WTC11 (cell line): ENCODE measurements at regions not wholly inside any gene's neighbourhood (a gene's known extent, or its start where the extent isn't known, plus 50 kb on each side); places are given as distances from the start of the nearest gene placed in this dataset.

ENCODE experiments used
- ATAC-seq: fragments of 200-7000 bp; cut with Tn5 transposase; 2 replicates; pipeline ENCODE4 v1.10.0; 2021; ENCODE audit warnings: mild to moderate bottlenecking, moderate library complexity
- CTCF ChIA-PET: fragments of 300-600 bp; sonication (Branson Sonifier 250); formaldehyde crosslinking; loops from one replicate; lab custom pipeline; 2021; ENCODE audit warnings: antibody characterized with exemption; lab: Charles Lee
- POLR2A ChIA-PET: fragments of 350-600 bp; sonication (Branson Sonifier 250); formaldehyde crosslinking; loops from one replicate; lab custom pipeline; 2021; ENCODE audit warnings: antibody characterized with exemption; lab: Charles Lee
- DNase-seq: peaks from one replicate; pipeline ENCODE4 v3.0.0; 2021; ENCODE audit warnings: low spot score
- H3K27ac Mint-ChIP-seq: 2 replicates; pipeline ENCODE4 v1.8.0; 2021; ENCODE audit warnings: mixed read lengths
- H3K27me3 Mint-ChIP-seq: 2 replicates; pipeline ENCODE4 v1.8.0; 2021; ENCODE audit warnings: low read depth, mild to moderate bottlenecking, moderate library complexity, mixed read lengths
- H3K36me3 Mint-ChIP-seq: 2 replicates; pipeline ENCODE4 v1.8.0; 2021; ENCODE audit warnings: mixed read lengths
- H3K4me1 Mint-ChIP-seq: 2 replicates; pipeline ENCODE4 v1.8.0; 2022; ENCODE audit warnings: mixed read lengths
- H3K4me3 Mint-ChIP-seq: 2 replicates; pipeline ENCODE4 v1.8.0; 2021; ENCODE audit warnings: mild to moderate bottlenecking, moderate library complexity, mixed read lengths
- H3K9me3 Mint-ChIP-seq: 2 replicates; pipeline ENCODE4 v1.8.0; 2021; ENCODE audit warnings: mixed read lengths
- CBFB ChIP-seq: sonication (generic); formaldehyde crosslinking; IDR thresholded peaks from 2 replicates; pipeline ENCODE4 v1.8.1; 2022; ENCODE audit warnings: mild to moderate bottlenecking, low read depth, missing genetic modification reagents
- CREB1 ChIP-seq: sonication (generic); formaldehyde crosslinking; IDR thresholded peaks from 2 replicates; pipeline ENCODE4 v1.8.0; 2023; ENCODE audit warnings: mild to moderate bottlenecking, missing genetic modification reagents
- FOXP1 ChIP-seq: sonication (generic); formaldehyde crosslinking; IDR thresholded peaks from 2 replicates; pipeline ENCODE4 v1.8.0; 2022; ENCODE audit warnings: missing genetic modification reagents, mild to moderate bottlenecking, moderate library complexity, borderline replicate concordance
- GABPB1 ChIP-seq: sonication (generic); formaldehyde crosslinking; IDR thresholded peaks from 2 replicates; pipeline ENCODE4 v1.8.1; 2023; ENCODE audit warnings: mild to moderate bottlenecking, missing genetic modification reagents
- HMGA2 ChIP-seq: fragments of 250-450 bp; sonication (Bioruptor Pico); IDR thresholded peaks from 2 replicates; pipeline ENCODE4 v1.4.0; 2021; ENCODE audit warnings: mild to moderate bottlenecking, moderate library complexity
- JAZF1 ChIP-seq: fragments of 250-450 bp; sonication (Bioruptor Pico); IDR thresholded peaks from 2 replicates; pipeline ENCODE4 v1.9.0; 2021; ENCODE audit warnings: moderate library complexity, mild to moderate bottlenecking, inconsistent platforms
- NR2C2 ChIP-seq: sonication (generic); formaldehyde crosslinking; IDR thresholded peaks from 2 replicates; pipeline ENCODE4 v1.8.0; 2022; ENCODE audit warnings: mild to moderate bottlenecking, missing genetic modification reagents
- OVOL2 ChIP-seq: fragments of 250-450 bp; sonication (Bioruptor Pico); IDR thresholded peaks from 2 replicates; pipeline ENCODE4 v1.9.0; 2021; ENCODE audit warnings: mild to moderate bottlenecking, borderline replicate concordance
- TP53 ChIP-seq: sonication (generic); formaldehyde crosslinking; IDR thresholded peaks from 2 replicates; pipeline ENCODE4 v1.8.1; 2023; ENCODE audit warnings: mild to moderate bottlenecking, missing genetic modification reagents
- ZBTB21 ChIP-seq: sonication (generic); formaldehyde crosslinking; IDR thresholded peaks from 2 replicates; pipeline ENCODE4 v1.8.1; 2023; ENCODE audit warnings: mild to moderate bottlenecking, missing genetic modification reagents, borderline replicate concordance
- ZNF317 ChIP-seq: sonication (generic); formaldehyde crosslinking; IDR thresholded peaks from 2 replicates; pipeline ENCODE4 v1.8.1; 2023; ENCODE audit warnings: low read depth, mild to moderate bottlenecking, moderate library complexity, missing genetic modification reagents, borderline replicate concordance
- TF ChIP-seq, protein P1 (sequence below): fragments of 250-450 bp; sonication (Bioruptor Pico); IDR thresholded peaks from 2 replicates; pipeline ENCODE4 v1.9.0; 2021; ENCODE audit warnings: mild to moderate bottlenecking
- TF ChIP-seq, protein P2 (sequence below): sonication (generic); formaldehyde crosslinking; IDR thresholded peaks from 2 replicates; pipeline ENCODE4 v1.8.0; 2023; ENCODE audit warnings: missing genetic modification reagents, mild to moderate bottlenecking, borderline replicate concordance
- TF ChIP-seq, protein P3 (sequence below): sonication (generic); formaldehyde crosslinking; IDR thresholded peaks from 2 replicates; pipeline ENCODE4 v1.8.0; 2022; ENCODE audit warnings: mild to moderate bottlenecking, missing genetic modification reagents
- TF ChIP-seq, protein P4 (sequence below): sonication (generic); formaldehyde crosslinking; IDR thresholded peaks from 2 replicates; pipeline ENCODE4 v1.8.0; 2023; ENCODE audit warnings: mild to moderate bottlenecking, missing genetic modification reagents
- TF ChIP-seq, protein P5 (sequence below): fragments of 250-450 bp; sonication (Bioruptor Pico); IDR thresholded peaks from 2 replicates; pipeline ENCODE4 v1.8.0; 2021; ENCODE audit warnings: mild to moderate bottlenecking
- TF ChIP-seq, protein P6 (sequence below): sonication (generic); formaldehyde crosslinking; IDR thresholded peaks from 2 replicates; pipeline ENCODE4 v1.8.1; 2022; ENCODE audit warnings: mild to moderate bottlenecking, moderate library complexity, missing genetic modification reagents
- TF ChIP-seq, protein P7 (sequence below): fragments of 250-450 bp; sonication (Bioruptor Pico); conservative IDR thresholded peaks from 2 replicates; pipeline ENCODE4 v1.9.0; 2021; ENCODE audit warnings: mild to moderate bottlenecking

DNA sequence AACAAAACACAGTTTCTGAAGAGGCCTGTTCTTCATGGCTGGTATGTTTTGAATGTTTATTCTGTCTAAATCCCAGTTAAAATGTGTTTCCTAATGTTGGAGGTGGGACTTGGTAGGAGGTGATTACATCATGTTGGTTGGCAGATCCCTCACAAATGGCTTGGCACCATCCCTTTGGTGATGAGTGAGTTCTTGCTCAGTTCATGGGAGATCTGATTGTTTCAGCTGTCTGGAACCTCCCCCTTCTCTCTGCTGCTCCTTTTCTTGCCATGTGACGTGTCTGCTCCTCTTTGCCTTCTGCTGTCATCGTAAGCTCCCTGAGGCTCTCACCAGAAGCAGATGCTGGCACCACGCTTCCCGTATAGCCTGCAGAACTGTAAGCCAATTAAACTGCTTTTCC lies 383.6 kb upstream of the TPK1 start:
- Mint-ChIP-seq H3K4me1 (peaks cover 4% of the 10 kb centered on the region), H3K9me3 (peaks cover 14% of the 10 kb centered on the region), H3K27ac (no peak overlapping the region), H3K36me3 (no peaks in the 10 kb centered on the region), H3K4me3 (no peak overlapping the region), H3K27me3 (no peaks in the 10 kb centered on the region)
- ChIA-PET POLR2A (no interaction called here), CTCF (no interaction called here)
- ATAC-seq = no peak
- DNase-seq = no peak
- TF ChIP-seq, protein P1, sequence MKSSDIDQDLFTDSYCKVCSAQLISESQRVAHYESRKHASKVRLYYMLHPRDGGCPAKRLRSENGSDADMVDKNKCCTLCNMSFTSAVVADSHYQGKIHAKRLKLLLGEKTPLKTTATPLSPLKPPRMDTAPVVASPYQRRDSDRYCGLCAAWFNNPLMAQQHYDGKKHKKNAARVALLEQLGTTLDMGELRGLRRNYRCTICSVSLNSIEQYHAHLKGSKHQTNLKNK = no peak
- TF ChIP-seq, protein P2, sequence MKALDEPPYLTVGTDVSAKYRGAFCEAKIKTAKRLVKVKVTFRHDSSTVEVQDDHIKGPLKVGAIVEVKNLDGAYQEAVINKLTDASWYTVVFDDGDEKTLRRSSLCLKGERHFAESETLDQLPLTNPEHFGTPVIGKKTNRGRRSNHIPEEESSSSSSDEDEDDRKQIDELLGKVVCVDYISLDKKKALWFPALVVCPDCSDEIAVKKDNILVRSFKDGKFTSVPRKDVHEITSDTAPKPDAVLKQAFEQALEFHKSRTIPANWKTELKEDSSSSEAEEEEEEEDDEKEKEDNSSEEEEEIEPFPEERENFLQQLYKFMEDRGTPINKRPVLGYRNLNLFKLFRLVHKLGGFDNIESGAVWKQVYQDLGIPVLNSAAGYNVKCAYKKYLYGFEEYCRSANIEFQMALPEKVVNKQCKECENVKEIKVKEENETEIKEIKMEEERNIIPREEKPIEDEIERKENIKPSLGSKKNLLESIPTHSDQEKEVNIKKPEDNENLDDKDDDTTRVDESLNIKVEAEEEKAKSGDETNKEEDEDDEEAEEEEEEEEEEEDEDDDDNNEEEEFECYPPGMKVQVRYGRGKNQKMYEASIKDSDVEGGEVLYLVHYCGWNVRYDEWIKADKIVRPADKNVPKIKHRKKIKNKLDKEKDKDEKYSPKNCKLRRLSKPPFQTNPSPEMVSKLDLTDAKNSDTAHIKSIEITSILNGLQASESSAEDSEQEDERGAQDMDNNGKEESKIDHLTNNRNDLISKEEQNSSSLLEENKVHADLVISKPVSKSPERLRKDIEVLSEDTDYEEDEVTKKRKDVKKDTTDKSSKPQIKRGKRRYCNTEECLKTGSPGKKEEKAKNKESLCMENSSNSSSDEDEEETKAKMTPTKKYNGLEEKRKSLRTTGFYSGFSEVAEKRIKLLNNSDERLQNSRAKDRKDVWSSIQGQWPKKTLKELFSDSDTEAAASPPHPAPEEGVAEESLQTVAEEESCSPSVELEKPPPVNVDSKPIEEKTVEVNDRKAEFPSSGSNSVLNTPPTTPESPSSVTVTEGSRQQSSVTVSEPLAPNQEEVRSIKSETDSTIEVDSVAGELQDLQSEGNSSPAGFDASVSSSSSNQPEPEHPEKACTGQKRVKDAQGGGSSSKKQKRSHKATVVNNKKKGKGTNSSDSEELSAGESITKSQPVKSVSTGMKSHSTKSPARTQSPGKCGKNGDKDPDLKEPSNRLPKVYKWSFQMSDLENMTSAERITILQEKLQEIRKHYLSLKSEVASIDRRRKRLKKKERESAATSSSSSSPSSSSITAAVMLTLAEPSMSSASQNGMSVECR (CRISPR knock-in tag) = no peak
- TF ChIP-seq CBFB (CRISPR knock-in tag) = no peak
- TF ChIP-seq NR2C2 = no peak
- TF ChIP-seq, protein P3, sequence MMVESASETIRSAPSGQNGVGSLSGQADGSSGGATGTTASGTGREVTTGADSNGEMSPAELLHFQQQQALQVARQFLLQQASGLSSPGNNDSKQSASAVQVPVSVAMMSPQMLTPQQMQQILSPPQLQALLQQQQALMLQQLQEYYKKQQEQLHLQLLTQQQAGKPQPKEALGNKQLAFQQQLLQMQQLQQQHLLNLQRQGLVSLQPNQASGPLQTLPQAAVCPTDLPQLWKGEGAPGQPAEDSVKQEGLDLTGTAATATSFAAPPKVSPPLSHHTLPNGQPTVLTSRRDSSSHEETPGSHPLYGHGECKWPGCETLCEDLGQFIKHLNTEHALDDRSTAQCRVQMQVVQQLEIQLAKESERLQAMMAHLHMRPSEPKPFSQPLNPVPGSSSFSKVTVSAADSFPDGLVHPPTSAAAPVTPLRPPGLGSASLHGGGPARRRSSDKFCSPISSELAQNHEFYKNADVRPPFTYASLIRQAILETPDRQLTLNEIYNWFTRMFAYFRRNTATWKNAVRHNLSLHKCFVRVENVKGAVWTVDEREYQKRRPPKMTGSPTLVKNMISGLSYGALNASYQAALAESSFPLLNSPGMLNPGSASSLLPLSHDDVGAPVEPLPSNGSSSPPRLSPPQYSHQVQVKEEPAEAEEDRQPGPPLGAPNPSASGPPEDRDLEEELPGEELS (CRISPR knock-in tag) = no peak
- TF ChIP-seq ZBTB21 (CRISPR knock-in tag) = no peak

DNA sequence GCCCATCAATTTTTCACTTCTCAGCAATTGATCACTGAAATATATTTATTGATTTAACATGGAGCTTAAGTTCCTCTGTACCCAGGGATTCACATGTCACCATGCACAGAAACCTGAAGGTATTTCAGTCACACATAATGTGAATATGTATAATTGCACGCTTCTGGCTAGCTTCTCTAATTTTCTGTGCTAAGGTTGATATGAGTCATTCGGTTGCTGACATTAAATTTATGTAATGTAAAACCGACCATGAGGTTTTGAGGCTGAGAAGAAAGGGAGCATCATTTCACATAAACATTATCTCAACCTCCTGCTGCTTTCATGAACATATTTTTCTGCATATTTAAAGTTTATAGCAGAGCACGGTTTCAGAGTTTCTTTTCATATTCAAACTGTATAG lies 381.0 kb upstream of the TPK1 start:
- CTCF ChIA-PET = no interaction called here
- H3K9me3 Mint-ChIP-seq = peaks cover 15% of the 10 kb centered on the region
- no peak overlapping the region for H3K27ac Mint-ChIP-seq
- DNase-seq = no peak
- H3K36me3 Mint-ChIP-seq = no peaks in the 10 kb centered on the region
- TF ChIP-seq, protein P4, sequence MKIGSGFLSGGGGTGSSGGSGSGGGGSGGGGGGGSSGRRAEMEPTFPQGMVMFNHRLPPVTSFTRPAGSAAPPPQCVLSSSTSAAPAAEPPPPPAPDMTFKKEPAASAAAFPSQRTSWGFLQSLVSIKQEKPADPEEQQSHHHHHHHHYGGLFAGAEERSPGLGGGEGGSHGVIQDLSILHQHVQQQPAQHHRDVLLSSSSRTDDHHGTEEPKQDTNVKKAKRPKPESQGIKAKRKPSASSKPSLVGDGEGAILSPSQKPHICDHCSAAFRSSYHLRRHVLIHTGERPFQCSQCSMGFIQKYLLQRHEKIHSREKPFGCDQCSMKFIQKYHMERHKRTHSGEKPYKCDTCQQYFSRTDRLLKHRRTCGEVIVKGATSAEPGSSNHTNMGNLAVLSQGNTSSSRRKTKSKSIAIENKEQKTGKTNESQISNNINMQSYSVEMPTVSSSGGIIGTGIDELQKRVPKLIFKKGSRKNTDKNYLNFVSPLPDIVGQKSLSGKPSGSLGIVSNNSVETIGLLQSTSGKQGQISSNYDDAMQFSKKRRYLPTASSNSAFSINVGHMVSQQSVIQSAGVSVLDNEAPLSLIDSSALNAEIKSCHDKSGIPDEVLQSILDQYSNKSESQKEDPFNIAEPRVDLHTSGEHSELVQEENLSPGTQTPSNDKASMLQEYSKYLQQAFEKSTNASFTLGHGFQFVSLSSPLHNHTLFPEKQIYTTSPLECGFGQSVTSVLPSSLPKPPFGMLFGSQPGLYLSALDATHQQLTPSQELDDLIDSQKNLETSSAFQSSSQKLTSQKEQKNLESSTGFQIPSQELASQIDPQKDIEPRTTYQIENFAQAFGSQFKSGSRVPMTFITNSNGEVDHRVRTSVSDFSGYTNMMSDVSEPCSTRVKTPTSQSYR = no peak
- TF ChIP-seq, protein P3 (CRISPR knock-in tag) = no peak
- TF ChIP-seq, protein P5, sequence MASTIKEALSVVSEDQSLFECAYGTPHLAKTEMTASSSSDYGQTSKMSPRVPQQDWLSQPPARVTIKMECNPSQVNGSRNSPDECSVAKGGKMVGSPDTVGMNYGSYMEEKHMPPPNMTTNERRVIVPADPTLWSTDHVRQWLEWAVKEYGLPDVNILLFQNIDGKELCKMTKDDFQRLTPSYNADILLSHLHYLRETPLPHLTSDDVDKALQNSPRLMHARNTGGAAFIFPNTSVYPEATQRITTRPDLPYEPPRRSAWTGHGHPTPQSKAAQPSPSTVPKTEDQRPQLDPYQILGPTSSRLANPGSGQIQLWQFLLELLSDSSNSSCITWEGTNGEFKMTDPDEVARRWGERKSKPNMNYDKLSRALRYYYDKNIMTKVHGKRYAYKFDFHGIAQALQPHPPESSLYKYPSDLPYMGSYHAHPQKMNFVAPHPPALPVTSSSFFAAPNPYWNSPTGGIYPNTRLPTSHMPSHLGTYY = no peak
- TF ChIP-seq CREB1 (CRISPR knock-in tag) (no peak), ZNF317 (CRISPR knock-in tag) (no peak), OVOL2 (no peak), TP53 (no peak), HMGA2 (no peak), FOXP1 (no peak), GABPB1 (CRISPR knock-in tag) (no peak), JAZF1 (no peak)
- TF ChIP-seq, protein P6, sequence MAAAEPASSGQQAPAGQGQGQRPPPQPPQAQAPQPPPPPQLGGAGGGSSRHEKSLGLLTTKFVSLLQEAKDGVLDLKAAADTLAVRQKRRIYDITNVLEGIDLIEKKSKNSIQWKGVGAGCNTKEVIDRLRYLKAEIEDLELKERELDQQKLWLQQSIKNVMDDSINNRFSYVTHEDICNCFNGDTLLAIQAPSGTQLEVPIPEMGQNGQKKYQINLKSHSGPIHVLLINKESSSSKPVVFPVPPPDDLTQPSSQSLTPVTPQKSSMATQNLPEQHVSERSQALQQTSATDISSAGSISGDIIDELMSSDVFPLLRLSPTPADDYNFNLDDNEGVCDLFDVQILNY = no peak
- TF ChIP-seq, protein P7, sequence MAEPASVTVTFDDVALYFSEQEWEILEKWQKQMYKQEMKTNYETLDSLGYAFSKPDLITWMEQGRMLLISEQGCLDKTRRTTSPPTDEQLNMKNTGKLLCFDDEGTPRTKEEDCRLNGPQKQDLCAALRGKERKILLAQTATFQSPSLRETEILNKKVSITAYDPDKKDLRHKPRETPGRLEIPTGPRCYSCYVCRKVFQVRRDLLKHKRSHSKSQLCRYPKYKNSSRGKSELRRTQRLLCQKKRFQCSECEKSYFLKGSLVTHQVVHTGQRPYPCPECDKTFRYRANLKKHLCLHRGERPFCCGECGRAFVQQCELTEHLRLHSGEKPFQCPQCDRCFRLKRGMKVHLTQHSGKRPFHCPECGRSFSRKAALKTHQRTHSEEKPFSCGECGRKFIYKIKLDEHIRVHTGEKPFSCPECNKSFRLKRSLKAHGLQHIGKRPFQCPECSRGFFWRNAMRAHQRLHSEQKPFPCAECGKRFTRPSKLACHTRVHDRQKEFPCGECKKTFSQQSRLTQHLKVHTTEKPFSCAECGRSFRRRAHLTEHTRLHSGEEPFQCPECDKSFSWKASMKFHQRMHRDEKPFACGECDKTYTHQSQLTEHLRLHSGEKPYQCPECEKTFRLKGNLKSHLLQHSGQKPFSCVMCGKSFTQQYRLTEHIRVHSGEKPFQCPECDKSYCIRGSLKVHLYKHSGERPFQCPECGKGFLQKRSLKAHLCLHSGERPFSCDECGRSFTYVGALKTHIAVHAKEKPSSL (CRISPR knock-in tag) = no peak
- no peak overlapping the region for H3K4me3 Mint-ChIP-seq
- ATAC-seq = no peak
- no peaks in the 10 kb centered on the region for H3K27me3 Mint-ChIP-seq
- POLR2A ChIA-PET = no interaction called here
- no peaks in the 10 kb centered on the region for H3K4me1 Mint-ChIP-seq
